Endothelial cell of umbilical vein (primary cell): ENCODE measurements at regions not wholly inside any gene's neighbourhood (a gene's known extent, or its start where the extent isn't known, plus 50 kb on each side); places are given as distances from the start of the nearest gene placed in this dataset.

Experiments
- BruUV-seq: library from RNA; stranded (reverse); fragments of 400-500 nt; replicated peaks from 2 replicates; lab custom pipeline; 2021; lab: Mats Ljungman, UMichigan
- CTCF ChIA-PET: fragments of 300-600, 350-600 bp; sonication (Branson Sonifier 250); formaldehyde crosslinking; loops from one replicate; lab custom pipeline; 2021; ENCODE audit warnings: antibody characterized with exemption, inconsistent platforms; lab: Charles Lee
- POLR2A ChIA-PET: fragments of 300-600, 350-600 bp; sonication (Branson Sonifier 250); formaldehyde crosslinking; loops from one replicate; lab custom pipeline; 2021; ENCODE audit warnings: antibody characterized with exemption, inconsistent platforms; lab: Charles Lee
- DNase-seq: peaks from one replicate; pipeline ENCODE4 v3.0.0-alpha.2; 2011; ENCODE audit warnings: low read depth, low spot score
- FAIRE-seq: peaks from 2 replicates; lab custom pipeline; 2011; peaks lifted over from hg19 to GRCh38; lab: Jason Lieb, UNC
- H2AFZ ChIP-seq: 2 replicates; pipeline ENCODE4 v1.6.0; 2012; ENCODE audit warnings: low read depth, low read length, control low read depth, inconsistent platforms
- H3K27ac ChIP-seq: 2 replicates; pipeline ENCODE4 v1.5.1; 2011; ENCODE audit warnings: low read depth, mild to moderate bottlenecking, control low read depth, low read length, moderate library complexity; ENCODE audit not compliant: insufficient read depth
- H3K27me3 ChIP-seq, 2 experiments: 2 replicates each; pipeline versions ENCODE4 v1.6.0 to v1.6.1; 2011; ENCODE audit warnings: low read length in 2 of 2, mixed read lengths in 1 of 2; ENCODE audit not compliant: control insufficient read depth in 2 of 2, insufficient read depth in 2 of 2
- H3K36me3 ChIP-seq, 2 experiments: 2 replicates in 1 of 2; 3 replicates in 1 of 2; pipeline ENCODE4 v1.5.1; 2011; ENCODE audit warnings: low read length in 2 of 2, mild to moderate bottlenecking in 1 of 2, moderate library complexity in 1 of 2; ENCODE audit not compliant: control insufficient read depth in 2 of 2, insufficient read depth in 2 of 2; ENCODE audit errors: extremely low read depth in 1 of 2
- H3K4me1 ChIP-seq: 3 replicates; pipeline ENCODE4 v1.5.1; 2011; ENCODE audit warnings: mild to moderate bottlenecking, low read length; ENCODE audit not compliant: control insufficient read depth, insufficient read depth; ENCODE audit errors: extremely low read depth
- H3K4me2 ChIP-seq: 2 replicates; pipeline ENCODE4 v1.6.1; 2011; ENCODE audit warnings: low read length, control low read depth, mixed read lengths; ENCODE audit not compliant: insufficient read depth
- H3K4me3 ChIP-seq, 3 experiments: fragments of 200-600 bp in 1 of 3; sonication (generic), shearing (Covaris generic) in 1 of 3; replicated peaks in 1 of 3; 2 replicates each; pipeline ENCODE4 v1.5.1; 2011 to 2016; ENCODE audit warnings: control low read depth in 3 of 3, low read length in 3 of 3, mild to moderate bottlenecking in 2 of 3, inconsistent platforms in 1 of 3, low read depth in 1 of 3, moderate library complexity in 1 of 3; ENCODE audit not compliant: insufficient read depth in 1 of 3
- H3K79me2 ChIP-seq: 2 replicates; pipeline ENCODE4 v1.6.0; 2012; ENCODE audit warnings: low read length, inconsistent platforms; ENCODE audit not compliant: control insufficient read depth, insufficient read depth
- H3K9ac ChIP-seq: replicated peaks from 2 replicates; pipeline ENCODE3; 2011; ENCODE audit warnings: low read length, control low read depth; ENCODE audit not compliant: insufficient read depth; ENCODE audit errors: extremely low read depth
- H3K9me1 ChIP-seq: replicated peaks from 3 replicates; pipeline ENCODE4 v1.6.0; 2011; ENCODE audit warnings: mild to moderate bottlenecking, low read length; ENCODE audit not compliant: control insufficient read depth, insufficient read depth; ENCODE audit errors: extremely low read depth
- H3K9me3 ChIP-seq: replicated peaks from 2 replicates; pipeline ENCODE4 v1.5.1; 2012; ENCODE audit warnings: low read length, inconsistent platforms; ENCODE audit not compliant: control insufficient read depth, insufficient read depth
- H4K20me1 ChIP-seq: replicated peaks from 2 replicates; pipeline ENCODE3; 2011; ENCODE audit warnings: mild to moderate bottlenecking, low read length; ENCODE audit not compliant: control insufficient read depth, insufficient read depth; ENCODE audit errors: extremely low read depth
- CTCF ChIP-seq, 2 donors: IDR thresholded peaks; 1 replicate in 1 of 2; 2 replicates in 1 of 2; pipeline ENCODE4 v1.5.1; 2011; ENCODE audit warnings: low read length in 2 of 2, mild to moderate bottlenecking in 2 of 2, moderate library complexity in 2 of 2, control low read depth in 1 of 2, inconsistent platforms in 1 of 2, low read depth in 1 of 2; ENCODE audit not compliant: insufficient read depth in 1 of 2; ENCODE audit errors: extremely low read depth in 1 of 2
- EZH2 ChIP-seq: IDR thresholded peaks from 2 replicates; pipeline ENCODE4 v1.6.1; 2012; ENCODE audit warnings: borderline replicate concordance, low read depth, mild to moderate bottlenecking, moderate library complexity, low read length, inconsistent platforms; ENCODE audit not compliant: severe bottlenecking
- FOS ChIP-seq: IDR thresholded peaks from 2 replicates; pipeline ENCODE4 v1.6.1; 2011; ENCODE audit warnings: mild to moderate bottlenecking, low read length, moderate library complexity, borderline replicate concordance; ENCODE audit not compliant: insufficient read depth
- GATA2 ChIP-seq: IDR thresholded peaks from 2 replicates; pipeline ENCODE4 v1.7.0; 2011; ENCODE audit warnings: low read depth, mild to moderate bottlenecking, moderate library complexity, mixed read lengths, low read length; ENCODE audit not compliant: insufficient read length, insufficient read depth
- JUN ChIP-seq: IDR thresholded peaks from 2 replicates; pipeline ENCODE4 v1.6.1; 2011; ENCODE audit warnings: borderline replicate concordance, low read depth; ENCODE audit not compliant: insufficient read length, insufficient read depth
- MYC ChIP-seq: IDR thresholded peaks from one replicate; pipeline ENCODE4 v1.6.1; 2011; ENCODE audit warnings: mild to moderate bottlenecking, low read depth, low read length
- POLR2A ChIP-seq: IDR thresholded peaks from 2 replicates; pipeline ENCODE4 v1.6.1; 2012; ENCODE audit warnings: low read depth, mild to moderate bottlenecking, control low read depth, low read length
- POLR2AphosphoS5 ChIP-seq: IDR thresholded peaks from 2 replicates; pipeline ENCODE4 v1.6.1; 2012; ENCODE audit warnings: low read depth, mild to moderate bottlenecking, control low read depth, low read length, moderate library complexity; ENCODE audit not compliant: insufficient read depth
- dilution Hi-C: fragments of 300-500 bp; cut with MboI; formaldehyde crosslinking; loops from one replicate; pipeline ENCODE4 v1.15.0; 2019; ENCODE audit warnings: low sequenced_read_pairs; ENCODE audit not compliant: extremely low pct_ligation_motif_present
- intact Hi-C: fragments of 100-400 bp; cut with micrococcal nuclease; formaldehyde crosslinking; loops from one replicate; pipeline ENCODE4 v1.10.0; 2022

GRCh38 chr21:26226724-26227123 is 56.2 kb upstream of the APP start:
- no peak overlapping the region for H2AFZ ChIP-seq
- no peak overlapping the region for H3K4me3 ChIP-seq
- no peaks in the 10 kb centered on the region for H3K36me3 ChIP-seq
- no peak overlapping the region for H3K27ac ChIP-seq
- TF ChIP-seq POLR2A = no peak
- TF ChIP-seq CTCF (IDR thresholded peaks at IDR 0.05; ENCODE audit: extremely low read depth in 1 of 2, insufficient read depth in 1 of 2, low read depth in 1 of 2, low read length in 2 of 2) = no peak
- no peak for TF ChIP-seq MYC
- no peak for TF ChIP-seq EZH2
- TF ChIP-seq FOS = no peak
- no peak for TF ChIP-seq JUN
- TF ChIP-seq POLR2AphosphoS5 = no peak
- no peak for TF ChIP-seq GATA2
- no peaks in the 10 kb centered on the region for H3K4me1 ChIP-seq
- DNase-seq (no peak), FAIRE-seq (no peak)
- ChIA-PET CTCF (interaction anchor here (1.3 kb wide), 1 partner anchor 491 kb away, joined by 3 read pairs; no protein-coding TSS in a partner anchor), POLR2A (no interaction called here)
- BruUV-seq = no TSS peak
- H3K4me2 ChIP-seq = no peak overlapping the region
- no peak overlapping the region for H3K9ac ChIP-seq
- no peaks in the 10 kb centered on the region for H4K20me1 ChIP-seq
- dilution Hi-C loops = no loop called here
- no peaks in the 10 kb centered on the region for H3K9me3 ChIP-seq
- H3K27me3 ChIP-seq = no peaks in the 10 kb centered on the region
- H3K9me1 ChIP-seq = no peaks in the 10 kb centered on the region
- intact Hi-C loops = no loop called here
- H3K79me2 ChIP-seq = no peaks in the 10 kb centered on the region
